HL-60 (cell line): ENCODE measurements at regions not wholly inside any gene's neighbourhood (a gene's known extent, or its start where the extent isn't known, plus 50 kb on each side); places are given as distances from the start of the nearest gene placed in this dataset. TPM values are rescaled to one million over a fixed set of nuclear protein-coding genes. Genes with fewer than 3 reads are reported as not detected.

ENCODE experiments used
- microRNA-seq: library from miRNA; unstranded; fragments of <30 nt; microRNA quantifications from one replicate; pipeline ENCODE4, GENCODE V29; 2018

Small RNA genes lying in the stretch of these regions (microRNA-seq; reads per million reads assigned to microRNA genes)
- 5.7 reads per million, percentile 17 among the genes with 10 or more reads in this experiment for gene MIR1185-1
- 0.90 reads per million for gene MIR1185-2
- not detected for gene MIR1193
- gene MIR1197 = not detected
- gene MIR134 = 12.4 reads per million, percentile 36 among the genes with 10 or more reads in this experiment
- 41.0 reads per million, percentile 57 among the genes with 10 or more reads in this experiment for gene MIR154
- gene MIR299 = 60.0 reads per million, percentile 64 among the genes with 10 or more reads in this experiment
- not detected for gene MIR300
- gene MIR323A = 6.9 reads per million, percentile 24 among the genes with 10 or more reads in this experiment
- gene MIR323B = 2.4 reads per million
- not detected for gene MIR329-1
- gene MIR329-2 = not detected
- gene MIR369 = 23.2 reads per million, percentile 48 among the genes with 10 or more reads in this experiment
- gene MIR376A1 = not detected
- gene MIR376A2 = 2.4 reads per million
- gene MIR376B = 13.9 reads per million, percentile 38 among the genes with 10 or more reads in this experiment
- 44.3 reads per million, percentile 59 among the genes with 10 or more reads in this experiment for gene MIR376C
- gene MIR377 = 6.3 reads per million, percentile 21 among the genes with 10 or more reads in this experiment
- 78.4 reads per million, percentile 67 among the genes with 10 or more reads in this experiment for gene MIR379
- 16.9 reads per million, percentile 43 among the genes with 10 or more reads in this experiment for gene MIR380
- 178 reads per million, percentile 75 among the genes with 10 or more reads in this experiment for gene MIR381
- gene MIR382 = 6.9 reads per million, percentile 24 among the genes with 10 or more reads in this experiment
- gene MIR409 = 23.8 reads per million, percentile 48 among the genes with 10 or more reads in this experiment
- 291 reads per million, percentile 79 among the genes with 10 or more reads in this experiment for gene MIR411
- gene MIR412 = not detected
- gene MIR485 = 3.9 reads per million, percentile 10 among the genes with 10 or more reads in this experiment
- 14.8 reads per million, percentile 40 among the genes with 10 or more reads in this experiment for gene MIR487A
- gene MIR487B = 87.4 reads per million, percentile 68 among the genes with 10 or more reads in this experiment
- 13.6 reads per million, percentile 38 among the genes with 10 or more reads in this experiment for gene MIR494
- 4.2 reads per million, percentile 12 among the genes with 10 or more reads in this experiment for gene MIR495
- gene MIR496 = not detected
- gene MIR539 = 4.5 reads per million, percentile 13 among the genes with 10 or more reads in this experiment
- gene MIR541 = not detected
- 1.5 reads per million for gene MIR543
- gene MIR544A = not detected
- 37.4 reads per million, percentile 55 among the genes with 10 or more reads in this experiment for gene MIR654
- gene MIR655 = 6.9 reads per million, percentile 24 among the genes with 10 or more reads in this experiment
- gene MIR656 = 2.1 reads per million
- not detected for gene MIR668
- 12.4 reads per million, percentile 36 among the genes with 10 or more reads in this experiment for gene MIR758
- gene MIR889 = 42.5 reads per million, percentile 58 among the genes with 10 or more reads in this experiment
